HCEC 1CT (cell line): ENCODE measurements at regions not wholly inside any gene's neighbourhood (a gene's known extent, or its start where the extent isn't known, plus 50 kb on each side); places are given as distances from the start of the nearest gene placed in this dataset.
A peak's percentile ranks its signal among the peaks of the same experiment; 100 is the strongest.
"Not testable (repeated sequence)": the region's sequence is repeated elsewhere in the genome, so short reads cannot be mapped to it uniquely, and the experiment has no call there.

ENCODE experiments used
- DNase-seq: peaks from one replicate; pipeline ENCODE4 v3.0.0-alpha.2; 2017

DNA sequence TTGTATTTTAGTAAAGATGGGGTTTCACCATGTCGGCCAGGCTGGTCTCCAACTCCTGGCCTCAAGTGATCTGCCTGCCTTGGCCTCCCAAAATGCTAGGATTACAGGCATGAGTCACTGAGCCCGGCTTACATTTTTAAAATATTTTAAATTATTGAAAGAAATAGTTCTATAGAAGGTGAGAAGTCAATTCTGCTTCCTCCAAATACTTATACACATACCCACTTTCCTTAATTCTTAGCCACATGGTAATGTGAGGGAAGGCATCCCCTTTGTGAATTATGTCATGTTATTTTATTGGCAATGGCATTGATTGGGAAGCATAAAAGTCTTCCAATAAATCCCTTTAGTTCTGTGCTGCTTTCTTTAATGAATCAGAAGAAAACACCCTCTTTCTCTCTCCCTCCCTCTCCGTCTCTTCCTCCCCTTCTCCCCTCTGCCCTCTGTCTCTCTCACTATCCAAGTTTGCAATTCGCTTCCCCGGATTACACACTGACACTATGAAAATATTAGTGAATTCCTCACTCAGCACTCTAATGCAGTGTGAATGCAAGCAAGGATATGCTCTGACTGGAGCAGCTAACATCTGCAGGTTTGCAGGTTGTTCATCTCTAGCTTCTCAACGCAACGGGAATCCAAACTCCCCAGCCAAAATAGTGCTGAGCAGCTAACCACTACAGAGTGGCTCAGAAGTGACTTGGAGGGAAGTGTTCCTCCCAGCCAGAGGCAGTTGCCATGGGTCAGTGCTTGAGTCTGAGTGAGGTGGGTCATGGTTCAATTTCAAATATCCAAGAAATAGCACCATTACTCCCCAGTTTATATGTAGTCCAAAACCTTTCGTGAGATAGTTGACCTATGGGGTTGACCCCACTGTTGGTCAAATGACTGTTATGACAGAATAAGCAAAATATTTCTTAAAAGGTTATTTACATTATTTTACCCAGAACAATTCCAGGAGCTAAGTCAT is 77.8 kb upstream of the CD55 start:
- DNase-seq = peak; percentile 83

GRCh38 chr1:207244409-207244801 is 77.1 kb upstream of the CD55 start:
- no peak for DNase-seq

- DNase-seq = no peak
These were observed 76.4 kb upstream of the CD55 start for GRCh38 chr1:207245124-207245523.

DNA sequence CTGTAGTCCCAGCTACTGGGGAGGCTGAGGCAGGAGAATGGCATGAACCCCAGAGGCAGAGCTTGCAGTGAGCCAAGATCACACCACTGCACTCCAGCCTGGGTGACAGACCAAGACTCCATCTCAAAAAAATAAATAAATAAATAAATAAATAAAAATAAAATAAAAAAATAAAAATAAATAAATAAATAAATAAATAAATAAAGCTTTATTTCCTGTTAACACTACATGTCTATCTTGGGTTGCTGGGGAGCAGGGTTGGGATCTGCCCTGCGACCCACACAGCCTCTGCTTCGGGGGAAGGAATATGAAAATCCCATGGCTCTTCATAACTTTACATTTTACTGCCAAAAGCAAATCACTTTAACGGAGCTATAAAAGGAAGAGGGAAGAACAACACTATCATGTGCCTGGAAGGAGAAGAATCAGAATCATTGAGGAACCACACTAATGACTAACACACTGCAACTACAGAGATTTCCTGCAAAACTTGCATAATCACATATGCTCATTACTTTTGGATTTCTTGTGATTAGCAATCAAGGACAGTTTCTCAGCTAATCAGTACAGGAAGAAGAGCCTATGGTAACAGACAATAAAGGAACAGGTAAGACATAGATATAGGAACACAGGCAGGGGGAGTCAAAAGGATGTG is 72.8 kb upstream of the CD55 start:
- peak; percentile 76 for DNase-seq

DNA sequence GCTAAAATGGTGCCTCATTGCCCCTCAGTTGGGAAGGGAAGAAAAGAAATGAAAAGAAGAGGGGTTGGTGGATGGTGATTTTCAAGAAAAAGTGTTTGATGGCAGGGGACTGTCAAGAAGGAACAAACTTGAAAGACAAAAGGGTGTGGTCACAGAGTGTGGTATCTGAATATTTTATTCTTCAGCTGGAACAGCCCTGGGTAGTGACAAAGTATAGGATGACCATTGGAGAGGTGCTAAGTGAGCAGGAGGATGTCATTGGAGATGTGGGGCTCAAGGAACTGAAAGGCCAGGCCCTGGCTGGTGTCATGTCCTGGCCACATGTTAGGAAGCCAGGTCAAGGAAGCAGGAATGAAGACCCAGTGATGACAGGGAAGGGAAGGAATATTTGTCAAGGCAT is 71.0 kb upstream of the CD55 start:
- no peak for DNase-seq

GRCh38 chr1:207251066-207251465 is 70.4 kb upstream of the CD55 start:
- DNase-seq = no peak

DNA sequence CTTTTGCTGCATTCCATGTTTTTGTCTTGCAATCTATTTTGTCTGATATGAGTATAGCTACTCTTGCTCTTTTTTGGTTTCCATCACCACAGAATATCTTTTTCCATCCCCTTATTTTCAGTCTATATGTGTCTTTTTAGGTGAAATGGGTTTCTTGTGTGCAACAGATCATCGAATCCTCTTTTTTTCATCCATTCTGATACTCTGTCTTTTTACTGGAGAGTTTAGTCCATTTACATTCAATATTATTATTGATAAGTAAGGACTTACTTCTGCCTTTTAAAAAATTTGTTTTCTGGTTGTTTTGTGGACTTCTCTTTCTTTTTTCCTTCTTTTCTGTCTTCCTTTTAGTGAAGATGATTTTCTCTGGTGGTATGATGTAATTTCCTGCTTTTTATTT is 64.6 kb upstream of the CD55 start:
- DNase-seq = no peak

GRCh38 chr1:207259391-207259790 is 62.1 kb upstream of the CD55 start:
- peak; percentile 32 for DNase-seq

DNA sequence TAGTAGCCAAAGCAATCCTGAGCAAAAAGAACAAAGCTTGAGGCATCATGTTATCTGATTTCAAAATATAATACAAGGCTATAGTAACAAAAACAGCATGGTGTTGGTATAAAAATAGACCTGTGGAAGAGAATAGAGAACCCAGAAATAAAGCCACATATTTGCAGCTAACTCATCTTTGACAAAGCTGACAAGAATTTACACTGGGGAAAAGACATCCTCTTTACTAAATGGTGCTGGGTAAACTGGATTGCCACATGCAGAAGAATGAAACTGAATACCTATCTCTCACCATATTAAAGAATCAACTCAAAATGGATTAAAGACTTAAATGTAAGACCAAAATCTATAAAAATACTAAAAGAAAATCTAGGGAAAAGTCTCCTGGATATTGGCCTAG is 59.5 kb upstream of the CD55 start:
- peak; percentile 35 for DNase-seq

- DNase-seq = not testable (repeated sequence)
These were observed 58.6 kb upstream of the CD55 start for GRCh38 chr1:207262891-207263290.

- DNase-seq = no peak
These were observed 56.7 kb upstream of the CD55 start for GRCh38 chr1:207264663-207265252.

DNA sequence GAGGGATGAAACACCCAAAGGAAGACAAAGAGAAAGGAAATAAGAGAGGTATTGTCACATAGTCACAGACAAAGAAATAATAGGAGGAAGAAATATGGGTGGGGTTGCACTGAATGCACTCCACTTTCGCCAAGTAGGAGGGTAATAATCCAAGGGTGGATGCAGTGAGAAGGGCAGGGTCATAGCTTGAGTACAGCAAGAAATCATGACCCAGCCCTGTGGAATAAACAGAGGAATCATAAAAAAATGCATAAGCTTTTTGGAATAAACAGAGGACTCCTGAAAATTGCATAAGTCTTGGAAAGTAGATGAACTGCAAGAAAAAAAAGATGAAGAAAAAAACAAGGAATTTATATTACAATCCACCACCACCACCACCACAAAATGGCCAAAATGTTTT is 53.1 kb upstream of the CD55 start:
- no peak for DNase-seq

- DNase-seq = no peak
These were observed 52.5 kb upstream of the CD55 start for GRCh38 chr1:207268753-207269511.
